ENCODE measurements at regions not wholly inside any gene's neighbourhood (a gene's known extent, or its start where the extent isn't known, plus 50 kb on each side); places are given as distances from the start of the nearest gene placed in this dataset.

DNA sequence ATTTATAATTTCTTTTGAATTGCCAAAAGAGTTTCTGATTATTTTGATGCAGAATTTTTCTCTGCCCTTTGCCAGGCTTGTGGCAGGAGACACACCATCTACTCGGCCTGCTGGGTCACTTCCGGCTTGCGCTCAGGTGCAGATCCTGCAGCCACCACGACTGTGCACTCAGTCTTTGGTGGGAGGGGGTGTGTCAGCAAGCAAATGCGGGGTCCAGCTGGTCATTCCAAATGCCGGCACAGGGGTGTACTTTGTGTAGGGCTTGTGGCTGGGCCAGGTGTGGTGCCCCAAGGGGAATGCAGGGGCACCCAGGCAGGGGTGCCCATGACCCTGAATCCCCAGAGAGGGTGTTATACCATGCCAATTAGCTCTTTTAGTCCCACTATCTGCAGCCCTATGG is 673.0 kb downstream of the TLL1 start:
- no peak for TF ChIP-seq CTCF (IDR thresholded peaks at IDR 0.05)
- TF ChIP-seq POLR2AphosphoS5 (IDR thresholded peaks at IDR 0.05): no peak

Measured in prostate gland (tissue), 2 donors.